Gastroesophageal sphincter (tissue), 3 donors: ENCODE measurements at regions not wholly inside any gene's neighbourhood (a gene's known extent, or its start where the extent isn't known, plus 50 kb on each side); places are given as distances from the start of the nearest gene placed in this dataset.

Experiments used
- CTCF ChIP-seq, 4 experiments: fragments of 200-600 bp in 2 of 4; fragments of 450-650 bp in 2 of 4; sonication (generic) in 1 of 4; IDR thresholded peaks; one replicate each; pipeline ENCODE4 v1.5.1; 2017 to 2019; ENCODE audit warnings: antibody characterized with exemption in 4 of 4, mild to moderate bottlenecking in 2 of 4, moderate library complexity in 2 of 4
- EP300 ChIP-seq: sonication (generic); formaldehyde crosslinking; IDR thresholded peaks from one replicate; pipeline ENCODE4 v1.6.1; 2017; ENCODE audit warnings: antibody characterized with exemption, mild to moderate bottlenecking
- POLR2A ChIP-seq, 2 donors: fragments of 450-650 bp; IDR thresholded peaks; one replicate each; pipeline ENCODE4 v1.6.1; 2017; ENCODE audit warnings: antibody characterized with exemption in 2 of 2, mild to moderate bottlenecking in 2 of 2, moderate library complexity in 1 of 2
- POLR2AphosphoS5 ChIP-seq: sonication (generic); formaldehyde crosslinking; IDR thresholded peaks from one replicate; pipeline ENCODE4 v1.6.1; 2017; ENCODE audit warnings: antibody characterized with exemption

- TF ChIP-seq CTCF (IDR thresholded peaks at IDR 0.05) (no peak), POLR2AphosphoS5 (no peak), POLR2A (IDR thresholded peaks at IDR 0.05) (no peak), EP300 (no peak)
Observed at GRCh38 chr3:194830978-194831377, 145.3 kb downstream of the FAM43A start.
